ENCODE measurements at regions not wholly inside any gene's neighbourhood (a gene's known extent, or its start where the extent isn't known, plus 50 kb on each side); places are given as distances from the start of the nearest gene placed in this dataset.

DNA sequence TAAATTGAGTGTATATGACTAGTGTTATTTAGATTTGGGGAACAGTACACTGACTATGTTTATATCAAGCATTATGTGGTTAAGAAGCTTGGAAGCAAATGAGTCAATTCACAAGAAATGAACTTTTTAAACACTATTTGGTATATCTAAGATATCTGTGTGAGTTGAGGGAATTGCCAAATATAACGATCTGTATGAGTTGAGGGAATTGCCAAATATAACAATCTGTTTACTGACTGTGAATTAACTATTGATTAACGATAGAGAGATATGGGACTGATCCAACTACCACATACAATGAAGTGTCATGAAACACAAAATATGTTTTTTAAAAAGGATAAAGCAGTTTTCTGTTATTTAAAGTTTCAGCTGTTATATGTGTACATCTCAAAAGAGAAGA is 301.4 kb downstream of the TENT4A start:
- TF ChIP-seq, protein P1, sequence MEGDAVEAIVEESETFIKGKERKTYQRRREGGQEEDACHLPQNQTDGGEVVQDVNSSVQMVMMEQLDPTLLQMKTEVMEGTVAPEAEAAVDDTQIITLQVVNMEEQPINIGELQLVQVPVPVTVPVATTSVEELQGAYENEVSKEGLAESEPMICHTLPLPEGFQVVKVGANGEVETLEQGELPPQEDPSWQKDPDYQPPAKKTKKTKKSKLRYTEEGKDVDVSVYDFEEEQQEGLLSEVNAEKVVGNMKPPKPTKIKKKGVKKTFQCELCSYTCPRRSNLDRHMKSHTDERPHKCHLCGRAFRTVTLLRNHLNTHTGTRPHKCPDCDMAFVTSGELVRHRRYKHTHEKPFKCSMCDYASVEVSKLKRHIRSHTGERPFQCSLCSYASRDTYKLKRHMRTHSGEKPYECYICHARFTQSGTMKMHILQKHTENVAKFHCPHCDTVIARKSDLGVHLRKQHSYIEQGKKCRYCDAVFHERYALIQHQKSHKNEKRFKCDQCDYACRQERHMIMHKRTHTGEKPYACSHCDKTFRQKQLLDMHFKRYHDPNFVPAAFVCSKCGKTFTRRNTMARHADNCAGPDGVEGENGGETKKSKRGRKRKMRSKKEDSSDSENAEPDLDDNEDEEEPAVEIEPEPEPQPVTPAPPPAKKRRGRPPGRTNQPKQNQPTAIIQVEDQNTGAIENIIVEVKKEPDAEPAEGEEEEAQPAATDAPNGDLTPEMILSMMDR (IDR thresholded peaks at IDR 0.05; ENCODE audit: control extremely low read depth in 1 of 3, insufficient read depth in 1 of 3, low read depth in 1 of 3, low read length in 3 of 3): no peak
- TF ChIP-seq RXRA (IDR thresholded peaks at IDR 0.05; ENCODE audit: insufficient read depth, low read depth, low read length) (no peak), RNF2 (IDR thresholded peaks at IDR 0.05; ENCODE audit: borderline replicate concordance, low read depth, low read length, missing control alignments, poor library complexity, severe bottlenecking) (no peak), NRF1 (IDR thresholded peaks at IDR 0.05; ENCODE audit: low read depth, low read length) (no peak), BCL11A (IDR thresholded peaks at IDR 0.05; ENCODE audit: low read depth in 2 of 2, low read length in 2 of 2) (no peak), MAFK (IDR thresholded peaks at IDR 0.05; ENCODE audit: low read depth, low read length) (no peak), CREB1 (IDR thresholded peaks at IDR 0.05) (no peak), EZH2 (IDR thresholded peaks at IDR 0.05; ENCODE audit: low read depth, low read length, severe bottlenecking) (no peak), SP1 (IDR thresholded peaks at IDR 0.05; ENCODE audit: low read depth, low read length) (no peak), MAX (IDR thresholded peaks at IDR 0.05) (no peak)

Measured in H1 (cell line).